HG02588 (cell line): ENCODE measurements at regions not wholly inside any gene's neighbourhood (a gene's known extent, or its start where the extent isn't known, plus 50 kb on each side); places are given as distances from the start of the nearest gene placed in this dataset.
"Not testable (repeated sequence)": the region's sequence is repeated elsewhere in the genome, so short reads cannot be mapped to it uniquely, and the experiment has no call there.

Experiments
- ATAC-seq: cut with Tn5 transposase; IDR thresholded peaks from one replicate; pipeline ENCODE4 v1.9.1; 2021; ENCODE audit warnings: mild to moderate bottlenecking, moderate library complexity; ENCODE audit not compliant: unreplicated experiment

DNA sequence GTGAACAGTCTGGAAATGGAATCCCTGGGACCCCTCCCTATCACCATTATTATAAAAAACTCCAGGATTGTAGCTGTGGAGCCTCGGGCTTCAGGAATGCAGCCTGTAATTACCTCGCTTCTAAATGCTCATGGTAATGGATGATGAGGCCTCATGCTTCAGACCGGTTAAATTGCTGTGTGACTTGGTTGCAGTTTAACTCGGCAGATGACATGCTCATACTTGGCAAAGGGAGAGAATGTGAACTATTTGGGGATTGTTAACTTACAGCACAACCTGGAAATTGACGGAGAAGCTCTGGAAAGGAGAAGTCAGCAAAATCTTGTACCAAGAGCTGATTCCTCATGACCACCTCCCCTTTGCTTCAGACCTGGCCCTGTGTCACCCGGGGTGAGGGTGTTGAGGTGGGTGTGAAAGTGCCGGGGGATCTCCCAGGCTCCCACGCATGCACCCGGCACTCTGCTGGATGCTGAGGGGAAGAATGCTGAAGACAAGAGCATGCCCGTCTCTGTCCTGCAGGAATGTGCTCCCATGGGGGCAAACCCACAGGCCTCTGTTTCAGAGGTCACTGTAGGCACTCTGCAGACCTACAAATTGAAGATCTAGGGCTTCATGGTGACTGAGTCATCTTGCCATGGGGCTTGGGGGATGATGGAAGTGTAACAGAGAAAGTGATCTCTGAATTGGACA, 364.8 kb downstream of the RPS6KC1 start:
- no peak for ATAC-seq

GRCh38 chr1:213416461-213417224, 365.6 kb downstream of the RPS6KC1 start:
- no peak for ATAC-seq

- ATAC-seq: no peak
These were observed 366.3 kb downstream of the RPS6KC1 start for GRCh38 chr1:213417225-213417820.

GRCh38 chr1:213417846-213418245, 366.8 kb downstream of the RPS6KC1 start:
- no peak for ATAC-seq

DNA sequence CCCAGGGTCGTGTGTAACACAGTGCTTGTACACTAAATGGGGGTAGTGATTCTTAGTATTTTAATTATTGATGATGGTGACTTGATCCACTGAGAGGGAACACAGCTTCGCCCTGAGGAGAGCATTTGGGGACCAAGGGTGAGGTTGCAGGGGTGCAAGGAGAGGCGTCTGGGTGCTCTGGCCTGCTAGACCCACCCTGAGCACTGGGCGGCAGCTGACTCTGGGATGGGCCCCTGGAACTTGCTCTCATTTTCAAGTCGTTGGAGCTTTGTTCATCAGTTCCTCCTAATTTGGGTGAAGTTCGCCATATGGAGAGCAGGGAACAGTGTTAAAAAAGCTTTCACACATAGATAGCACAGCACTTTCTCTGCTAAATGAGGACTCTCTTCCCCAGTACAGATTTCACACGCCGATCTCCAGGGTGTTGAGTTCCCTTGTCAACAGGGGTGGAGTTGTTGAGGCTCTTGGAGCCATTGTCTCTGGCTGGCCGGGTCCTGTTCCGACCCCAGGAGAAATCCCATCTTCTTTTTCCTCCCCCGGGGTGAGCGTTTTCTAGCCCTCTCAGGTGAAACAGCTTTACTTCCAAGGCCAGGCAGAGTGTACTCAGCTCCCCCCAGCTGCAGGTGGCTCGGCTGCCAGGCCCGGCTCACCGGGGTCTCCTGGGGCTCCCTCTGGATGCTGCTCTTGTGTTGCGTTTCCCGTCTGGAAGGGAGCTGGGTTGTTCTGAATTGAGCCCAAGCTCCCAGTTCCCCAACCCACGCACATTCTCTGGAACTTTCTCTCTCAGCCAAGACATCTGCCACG, 367.4 kb downstream of the RPS6KC1 start:
- ATAC-seq: no peak

DNA sequence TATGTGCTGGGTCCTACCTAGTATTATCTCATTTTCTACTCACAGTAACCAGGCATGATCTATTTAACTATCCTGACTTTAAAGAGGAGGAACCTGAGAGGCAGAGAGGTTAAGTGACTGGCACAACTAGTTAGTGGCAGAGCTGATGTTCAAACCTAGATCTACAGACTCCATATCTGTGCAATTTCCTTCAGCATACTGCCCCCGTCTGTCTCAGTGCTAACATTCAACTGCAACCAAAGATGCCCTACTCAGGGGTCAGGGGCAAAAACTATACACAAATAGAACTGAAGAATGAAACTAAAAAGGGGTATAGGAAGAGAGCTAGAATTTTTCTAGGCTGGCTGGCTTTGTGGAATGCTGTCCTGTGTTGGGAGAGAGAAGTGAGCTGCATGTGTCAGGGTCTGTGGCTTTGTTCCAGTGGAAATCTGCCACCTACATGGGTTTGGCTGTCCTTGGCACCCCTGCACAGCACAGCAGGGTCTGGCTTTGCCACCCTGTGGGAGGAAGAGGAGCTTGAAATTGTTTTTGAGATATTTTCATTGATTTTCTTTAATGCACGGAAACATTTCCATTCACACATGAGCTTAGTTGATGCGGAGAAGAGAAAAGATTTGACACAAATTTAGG, 368.5 kb downstream of the RPS6KC1 start:
- no peak for ATAC-seq

DNA sequence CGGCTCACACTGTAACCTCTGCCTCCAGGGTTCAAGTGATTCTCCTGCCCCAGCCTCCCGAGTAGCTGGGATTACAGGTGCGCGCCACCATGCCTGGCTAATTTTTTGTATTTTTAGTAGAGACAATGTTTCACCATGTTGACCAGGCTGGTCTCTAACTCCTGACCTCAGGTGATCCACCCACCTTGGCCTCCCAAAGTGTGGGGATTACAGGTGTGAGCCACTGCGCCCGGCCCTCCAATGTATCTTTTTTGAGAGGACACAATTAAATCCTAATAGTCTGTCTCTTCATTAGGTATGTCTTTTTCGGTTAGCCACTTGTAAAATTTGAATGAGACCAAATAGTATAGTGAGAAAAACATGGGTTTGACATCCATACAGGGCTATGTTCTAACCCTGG, 370.1 kb downstream of the RPS6KC1 start:
- not testable (repeated sequence) for ATAC-seq

GRCh38 chr1:213423041-213423440, 372.0 kb downstream of the RPS6KC1 start:
- ATAC-seq: no peak

- ATAC-seq: no peak
These were observed 372.6 kb downstream of the RPS6KC1 start for GRCh38 chr1:213423605-213424004.

GRCh38 chr1:213425376-213426030, 374.5 kb downstream of the RPS6KC1 start:
- ATAC-seq: no peak

DNA sequence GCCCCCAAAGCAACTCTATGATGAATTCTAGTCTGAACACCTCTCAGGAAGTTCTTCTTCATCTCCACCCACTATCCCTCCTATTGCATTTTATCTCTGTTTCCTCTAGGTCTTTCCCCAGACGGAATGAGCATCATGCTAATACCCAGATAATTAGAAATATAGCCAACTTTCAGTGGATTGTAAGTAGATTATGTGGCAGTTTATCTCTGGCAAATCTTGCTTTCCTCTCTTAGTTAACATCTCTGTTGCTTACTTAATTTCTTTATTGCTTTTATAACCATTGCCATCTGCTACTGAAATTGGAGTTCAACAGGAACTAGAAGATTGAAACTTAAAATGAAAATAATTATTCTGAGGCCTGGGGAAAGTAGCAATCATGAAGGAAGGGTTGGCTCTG, 378.6 kb downstream of the RPS6KC1 start:
- no peak for ATAC-seq

DNA sequence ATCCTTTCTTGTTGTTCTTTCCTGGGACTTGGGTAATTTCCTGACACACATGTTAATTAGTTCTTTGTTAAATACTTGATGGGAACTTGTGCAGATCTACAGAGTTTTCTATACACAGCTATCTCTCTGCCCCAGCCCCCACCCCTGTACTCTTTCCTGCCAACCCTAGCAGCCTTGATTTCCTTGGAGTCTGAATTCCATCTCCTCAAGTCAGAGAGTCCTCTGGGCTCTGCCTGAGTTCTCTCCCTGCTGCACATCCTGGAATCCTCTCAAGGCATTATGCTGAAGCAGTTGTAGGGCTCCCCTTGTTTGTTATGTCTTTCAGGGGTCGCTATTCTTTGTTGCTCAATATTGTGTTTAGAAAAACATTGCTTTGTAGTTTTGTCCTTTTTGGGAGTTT, 384.7 kb downstream of the RPS6KC1 start:
- no peak for ATAC-seq

- no peak for ATAC-seq
These were observed 387.3 kb downstream of the RPS6KC1 start for GRCh38 chr1:213438339-213438738.

DNA sequence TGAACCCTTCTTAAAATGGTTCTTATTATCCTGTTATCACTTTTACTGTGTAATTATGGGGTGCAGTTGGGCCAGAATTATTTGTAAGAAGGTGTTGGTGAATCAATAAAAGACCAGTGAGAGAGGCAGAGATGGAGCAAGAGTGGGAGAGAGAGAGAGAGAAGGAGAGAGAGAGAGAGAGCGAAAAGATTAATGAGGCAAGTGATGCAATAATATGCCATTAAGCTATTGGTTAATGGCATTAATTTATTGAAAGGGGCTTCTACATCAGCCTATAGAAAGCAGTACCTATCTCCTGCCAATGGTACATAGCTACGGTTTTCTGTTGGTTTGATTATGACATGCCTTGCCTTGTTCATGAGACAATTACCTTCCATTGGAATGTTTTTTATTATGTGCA, 388.7 kb downstream of the RPS6KC1 start:
- no peak for ATAC-seq

- no peak for ATAC-seq
These were observed 389.7 kb downstream of the RPS6KC1 start for GRCh38 chr1:213440766-213441165.

DNA sequence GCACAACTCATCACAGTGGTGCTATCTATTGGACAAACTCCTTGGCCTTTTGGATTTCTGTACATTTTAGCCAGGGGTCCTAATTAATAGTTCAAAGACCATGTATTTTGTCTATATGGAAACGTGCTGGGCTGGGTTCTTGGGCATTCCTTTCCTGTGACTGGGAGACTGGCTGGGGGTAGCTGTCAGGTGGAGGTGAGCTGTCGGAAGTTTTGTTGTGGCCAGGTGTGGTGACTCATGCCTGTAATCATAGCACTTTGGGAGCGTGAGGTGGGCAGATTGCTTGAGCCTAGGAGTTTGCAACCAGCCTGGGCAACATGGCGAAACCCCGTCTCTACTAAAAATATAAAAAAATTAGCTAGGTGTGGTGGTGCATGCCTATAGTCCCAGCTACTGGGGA, 392.4 kb downstream of the RPS6KC1 start:
- ATAC-seq: no peak

- no peak for ATAC-seq
These were observed 393.2 kb downstream of the RPS6KC1 start for GRCh38 chr1:213444224-213444623.

DNA sequence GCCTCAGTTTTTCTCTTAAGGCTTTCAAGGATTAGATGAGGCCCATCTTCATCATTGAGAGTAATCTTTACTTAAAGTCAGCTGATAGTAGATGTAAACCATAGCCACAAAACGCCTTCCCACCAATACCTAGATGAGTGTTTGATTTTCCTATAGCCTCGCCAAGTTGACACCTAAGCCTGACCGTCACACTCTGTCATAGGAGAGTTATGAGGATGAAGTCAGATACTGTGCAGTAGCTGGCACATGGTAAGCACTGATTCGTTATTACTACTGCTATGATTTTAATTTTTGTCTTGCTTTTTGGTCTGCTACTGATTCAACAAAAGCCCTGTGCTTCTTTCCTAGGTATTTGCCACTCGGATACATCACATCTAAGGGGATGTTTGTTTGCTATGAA, 395.5 kb downstream of the RPS6KC1 start:
- ATAC-seq: no peak

DNA sequence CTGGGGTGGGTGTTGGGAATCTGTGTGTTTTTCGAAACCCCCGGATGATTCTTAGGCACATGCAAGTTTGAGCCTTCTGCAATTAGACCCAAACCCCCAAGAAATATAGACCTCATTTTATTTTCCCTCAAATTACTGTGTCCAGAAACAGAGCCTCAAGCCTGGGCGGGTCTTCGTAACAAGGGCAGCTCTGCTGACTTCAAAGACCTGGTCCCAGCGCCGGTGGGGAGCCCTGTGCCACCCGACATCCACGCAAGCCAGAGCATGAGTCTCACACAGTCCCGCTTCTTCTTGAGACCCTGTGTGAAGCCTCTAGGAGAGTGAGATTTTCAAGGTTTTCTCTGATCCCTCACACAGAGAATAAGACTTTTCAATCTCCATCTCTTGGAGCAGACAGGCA, 397.3 kb downstream of the RPS6KC1 start:
- no peak for ATAC-seq

DNA sequence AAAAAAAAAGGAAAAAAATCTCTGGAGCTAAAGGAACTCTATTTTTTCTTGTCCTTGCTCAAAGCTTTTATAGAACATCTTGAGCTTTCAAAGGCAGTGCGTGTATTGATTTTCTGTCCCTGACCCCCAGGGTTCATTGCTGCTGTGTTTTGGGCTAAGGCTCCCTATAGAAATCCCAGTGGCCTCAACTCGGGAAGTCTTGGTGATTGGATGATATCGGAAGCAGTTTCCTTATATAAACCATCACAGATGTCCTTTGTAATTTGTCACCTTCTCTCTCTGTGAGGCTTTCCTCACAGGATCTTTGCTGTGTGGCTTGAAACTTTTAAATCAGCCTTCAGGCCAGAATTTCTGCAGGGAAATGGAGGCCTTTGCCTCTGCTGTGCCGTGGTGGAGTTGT, 397.7 kb downstream of the RPS6KC1 start:
- ATAC-seq: no peak
